Lower lobe of right lung (tissue), 2 donors: ENCODE measurements at regions not wholly inside any gene's neighbourhood (a gene's known extent, or its start where the extent isn't known, plus 50 kb on each side); places are given as distances from the start of the nearest gene placed in this dataset.
A peak's percentile ranks its signal among the peaks of the same experiment; 100 is the strongest.

Source experiments
- ATAC-seq, 2 donors: fragments of 200-7000 bp; cut with Tn5 transposase; one replicate each; pipeline ENCODE4 v1.9.1; 2020 to 2022; ENCODE audit warnings: mild to moderate bottlenecking in 2 of 2, moderate library complexity in 2 of 2
- DNase-seq: peaks from one replicate; pipeline ENCODE4 v3.0.0-alpha.2; 2020
- H3K27ac ChIP-seq: fragments of 200-600 bp; one replicate; pipeline ENCODE4 v1.8.0; 2022
- H3K27me3 ChIP-seq: fragments of 200-600 bp; one replicate; pipeline ENCODE4 v1.8.0; 2022; ENCODE audit warnings: low read depth
- H3K36me3 ChIP-seq: fragments of 200-600 bp; one replicate; pipeline ENCODE4 v1.8.0; 2022; ENCODE audit warnings: mild to moderate bottlenecking
- H3K4me1 ChIP-seq: fragments of 200-600 bp; one replicate; pipeline ENCODE4 v1.8.0; 2022
- H3K4me3 ChIP-seq: fragments of 200-600 bp; one replicate; pipeline ENCODE4 v1.8.0; 2022; ENCODE audit warnings: mild to moderate bottlenecking
- H3K9me3 ChIP-seq: fragments of 200-600 bp; one replicate; pipeline ENCODE4 v1.8.0; 2022
- intact Hi-C: fragments of 100-400 bp; cut with DNase I; formaldehyde crosslinking; loops from one replicate; pipeline ENCODE4 v1.11.0; 2022
- TF ChIP-seq, protein P1 (sequence below): fragments of 200-600 bp; IDR thresholded peaks from one replicate; pipeline ENCODE4 v1.8.0; 2022; ENCODE audit warnings: antibody characterized with exemption, mild to moderate bottlenecking
- donor health status: DM: no; HTN: yes; CAD: no; lungs with severe emphysema.

DNA sequence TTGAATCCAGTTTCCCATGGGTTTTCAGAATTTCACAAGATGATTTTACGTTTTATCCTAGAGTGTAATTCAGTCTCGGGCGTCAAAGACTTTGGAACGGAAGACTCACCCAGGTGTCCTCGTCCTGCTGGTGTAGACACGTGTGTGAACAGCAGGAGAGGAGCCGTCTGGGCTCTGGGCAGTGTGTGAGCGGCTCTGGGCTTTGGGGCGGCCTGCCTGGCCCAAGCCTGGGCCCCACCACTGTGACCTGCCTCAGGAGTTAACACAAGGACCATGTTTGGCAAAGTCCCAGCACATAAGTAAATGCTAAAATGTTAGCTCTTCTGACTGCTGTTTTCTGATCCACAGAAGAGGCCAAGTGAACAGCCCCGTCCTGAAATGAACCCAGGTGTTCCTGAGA is 1093.3 kb downstream of the BRD1 start:
- intact Hi-C loops, result no loop called here
- Histone ChIP-seq H3K4me1 (no peaks in the 10 kb centered on the region), H3K27me3 (no peaks in the 10 kb centered on the region), H3K27ac (no peak overlapping the region), H3K4me3 (no peak overlapping the region), H3K36me3 (no peaks in the 10 kb centered on the region), H3K9me3 (no peaks in the 10 kb centered on the region)
- TF ChIP-seq, protein P1, sequence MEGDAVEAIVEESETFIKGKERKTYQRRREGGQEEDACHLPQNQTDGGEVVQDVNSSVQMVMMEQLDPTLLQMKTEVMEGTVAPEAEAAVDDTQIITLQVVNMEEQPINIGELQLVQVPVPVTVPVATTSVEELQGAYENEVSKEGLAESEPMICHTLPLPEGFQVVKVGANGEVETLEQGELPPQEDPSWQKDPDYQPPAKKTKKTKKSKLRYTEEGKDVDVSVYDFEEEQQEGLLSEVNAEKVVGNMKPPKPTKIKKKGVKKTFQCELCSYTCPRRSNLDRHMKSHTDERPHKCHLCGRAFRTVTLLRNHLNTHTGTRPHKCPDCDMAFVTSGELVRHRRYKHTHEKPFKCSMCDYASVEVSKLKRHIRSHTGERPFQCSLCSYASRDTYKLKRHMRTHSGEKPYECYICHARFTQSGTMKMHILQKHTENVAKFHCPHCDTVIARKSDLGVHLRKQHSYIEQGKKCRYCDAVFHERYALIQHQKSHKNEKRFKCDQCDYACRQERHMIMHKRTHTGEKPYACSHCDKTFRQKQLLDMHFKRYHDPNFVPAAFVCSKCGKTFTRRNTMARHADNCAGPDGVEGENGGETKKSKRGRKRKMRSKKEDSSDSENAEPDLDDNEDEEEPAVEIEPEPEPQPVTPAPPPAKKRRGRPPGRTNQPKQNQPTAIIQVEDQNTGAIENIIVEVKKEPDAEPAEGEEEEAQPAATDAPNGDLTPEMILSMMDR, result no peak
- no peak for ATAC-seq
- peak; percentile 19 for DNase-seq

DNA sequence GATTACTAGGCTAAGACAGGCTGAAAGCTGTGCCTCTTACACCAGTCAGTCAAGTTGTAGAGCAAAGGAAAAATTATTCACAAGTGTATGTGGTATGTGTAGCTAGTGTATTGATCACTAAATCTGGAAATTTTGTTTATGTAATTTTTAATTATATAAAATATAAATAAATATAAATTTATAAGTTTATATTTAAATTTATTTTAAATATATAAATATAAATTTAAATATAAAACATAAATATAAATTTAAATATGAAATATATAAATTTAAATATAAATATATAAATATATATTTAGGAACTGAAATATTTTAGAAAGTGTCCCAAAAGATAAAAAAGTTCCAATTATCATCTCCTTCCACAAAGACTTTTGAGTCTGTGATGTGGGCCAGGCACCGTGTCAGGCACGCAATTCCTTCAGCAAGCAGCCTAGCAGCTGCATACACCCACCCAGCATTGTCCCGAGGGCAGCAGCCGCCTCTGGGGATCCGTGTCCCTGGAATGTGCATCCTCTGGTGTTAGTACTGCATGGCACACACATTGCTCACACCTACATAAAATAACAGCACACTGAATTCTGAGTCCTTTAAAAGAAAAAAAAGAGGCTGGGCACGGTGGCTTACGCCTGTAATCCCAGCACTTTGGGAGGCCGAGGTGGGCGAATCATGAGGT is 1098.0 kb downstream of the BRD1 start:
- intact Hi-C loops, result no loop called here
- Histone ChIP-seq H3K36me3 (no peaks in the 10 kb centered on the region), H3K27me3 (no peaks in the 10 kb centered on the region), H3K4me3 (no peak overlapping the region), H3K27ac (no peak overlapping the region), H3K9me3 (peaks cover 5% of the 10 kb centered on the region), H3K4me1 (no peaks in the 10 kb centered on the region)
- no peak for DNase-seq
- TF ChIP-seq, protein P1, result no peak
- ATAC-seq, result no peak

GRCh38 chr22:48727454-48728058 is 1100.1 kb downstream of the BRD1 start:
- no peak overlapping the region for H3K27ac ChIP-seq
- DNase-seq, result no peak
- intact Hi-C loops, result no loop called here
- ATAC-seq, result no peak
- H3K4me1 ChIP-seq, result no peaks in the 10 kb centered on the region
- H3K27me3 ChIP-seq, result no peaks in the 10 kb centered on the region
- no peaks in the 10 kb centered on the region for H3K36me3 ChIP-seq
- TF ChIP-seq, protein P1, result no peak
- H3K4me3 ChIP-seq, result no peak overlapping the region
- peaks cover 5% of the 10 kb centered on the region for H3K9me3 ChIP-seq

- Histone ChIP-seq H3K4me1 (no peaks in the 10 kb centered on the region), H3K36me3 (no peaks in the 10 kb centered on the region), H3K4me3 (no peak overlapping the region), H3K27ac (no peak overlapping the region), H3K27me3 (no peaks in the 10 kb centered on the region), H3K9me3 (peaks cover 5% of the 10 kb centered on the region)
- TF ChIP-seq, protein P1, result no peak
- DNase-seq (no peak), ATAC-seq (no peak)
- intact Hi-C loops, result no loop called here
Measured at GRCh38 chr22:48724899-48725298, 1102.8 kb downstream of the BRD1 start.

GRCh38 chr22:48722661-48723060 is 1105.0 kb downstream of the BRD1 start:
- Histone ChIP-seq H3K27me3 (no peaks in the 10 kb centered on the region), H3K36me3 (no peaks in the 10 kb centered on the region), H3K4me3 (no peak overlapping the region), H3K27ac (no peak overlapping the region), H3K4me1 (no peaks in the 10 kb centered on the region), H3K9me3 (peaks cover 5% of the 10 kb centered on the region)
- ATAC-seq, result no peak
- intact Hi-C loops, result no loop called here
- no peak for DNase-seq
- TF ChIP-seq, protein P1, result no peak
